ENCODE measurements at regions not wholly inside any gene's neighbourhood (a gene's known extent, or its start where the extent isn't known, plus 50 kb on each side); places are given as distances from the start of the nearest gene placed in this dataset.

DNA sequence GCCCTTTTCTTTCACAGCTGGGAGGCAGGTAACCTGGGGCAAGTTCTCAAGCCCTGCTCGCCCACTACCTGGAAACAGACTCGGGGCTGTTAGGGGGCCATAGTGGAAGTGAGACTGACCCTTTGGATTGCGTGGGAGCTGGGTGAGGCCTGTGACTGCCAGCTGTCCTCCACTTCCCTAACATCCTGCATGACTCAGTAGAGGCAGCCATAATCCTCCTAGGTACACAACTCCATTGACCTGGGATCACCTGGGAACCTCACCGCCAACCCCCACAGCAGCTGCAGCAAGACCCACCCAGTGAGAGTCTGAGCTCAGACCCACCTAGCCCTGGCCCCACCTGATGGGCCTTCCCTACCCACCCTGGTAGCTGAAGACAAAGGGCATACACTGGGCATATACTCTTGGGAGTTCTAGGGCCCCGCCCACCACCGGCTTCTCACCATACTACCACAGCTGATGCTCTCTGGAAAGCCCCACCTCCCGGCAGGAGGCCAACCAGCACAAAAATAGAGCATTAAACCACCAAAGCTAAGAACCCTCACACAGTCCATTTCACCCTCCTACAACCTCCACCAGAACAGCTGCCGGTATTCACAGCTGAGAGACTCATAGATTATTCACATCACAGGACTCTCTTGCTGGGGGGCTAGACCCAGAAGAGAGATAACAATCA, 61.1 kb upstream of the DCTD start:
- no peak overlapping the region for H3K4me3 ChIP-seq
- no peak for ATAC-seq
- H3K4me2 ChIP-seq (ENCODE audit: insufficient read depth, low read length) = no peak overlapping the region
- TF ChIP-seq ZFP36 (IDR thresholded peaks at IDR 0.05; ENCODE audit: low read depth, low read length, partially characterized antibody) (peak; percentile 34), ESRRB (CRISPR knock-in tag; IDR thresholded peaks at IDR 0.05; ENCODE audit: borderline replicate concordance) (no peak)
- whole genome bisulfite sequencing (ENCODE audit: insufficient coverage, low coverage, missing lambda C conversion rate) = 72% methylated on average over 8 of the region's 8 CpGs
- no peak for DNase-seq (ENCODE audit: extremely low read depth in 1 of 4, low spot score in 3 of 4)
- H3K27me3 ChIP-seq (ENCODE audit: control insufficient read depth in 2 of 2, insufficient read depth in 2 of 2, low read length in 2 of 2) = no peaks in the 10 kb centered on the region
- ChIA-PET POLR2A (no interaction called here), CTCF (ENCODE audit: low intra/inter-chr PET ratio) (no interaction called here)
- H2AFZ ChIP-seq (ENCODE audit: low read depth, low read length) = no peak overlapping the region
- peaks cover 0 to 11% of the 10 kb centered on the region in 2 experiments; a peak in 4 of 5 replicates for H3K4me1 ChIP-seq (replicated peaks in 1 of 2; ENCODE audit: control insufficient read depth in 2 of 2, insufficient read depth in 2 of 2, low read length in 2 of 2)
- no peak overlapping the region for H3K9ac ChIP-seq (ENCODE audit: insufficient read depth in 1 of 2, low read depth in 2 of 2, low read length in 2 of 2)
- H3K36me3 ChIP-seq (ENCODE audit: control insufficient read depth, insufficient read depth, low read length) = no peaks in the 10 kb centered on the region
- no peaks in the 10 kb centered on the region for H3K9me1 ChIP-seq (ENCODE audit: control insufficient read depth, insufficient read depth, low read length)
- no peaks in the 10 kb centered on the region for H4K20me1 ChIP-seq (replicated peaks; ENCODE audit: control insufficient read depth, insufficient read depth, low read length)
- in situ Hi-C loops (cut with MboI) = no loop called here
- FAIRE-seq = no peak
- no peaks in the 10 kb centered on the region for H3K9me3 ChIP-seq (replicated peaks; ENCODE audit: control insufficient read depth, insufficient read depth, low read depth, low read length)
- BruUV-seq (replicated peaks) = no TSS peak
- no peaks in the 10 kb centered on the region for H3K79me2 ChIP-seq (ENCODE audit: control insufficient read depth, insufficient read depth, low read length)
- intact Hi-C loops (cut with micrococcal nuclease) = no loop called here
- H3K27ac ChIP-seq (ENCODE audit: extremely low read depth, low read depth, low read length) = no peak overlapping the region

DNA sequence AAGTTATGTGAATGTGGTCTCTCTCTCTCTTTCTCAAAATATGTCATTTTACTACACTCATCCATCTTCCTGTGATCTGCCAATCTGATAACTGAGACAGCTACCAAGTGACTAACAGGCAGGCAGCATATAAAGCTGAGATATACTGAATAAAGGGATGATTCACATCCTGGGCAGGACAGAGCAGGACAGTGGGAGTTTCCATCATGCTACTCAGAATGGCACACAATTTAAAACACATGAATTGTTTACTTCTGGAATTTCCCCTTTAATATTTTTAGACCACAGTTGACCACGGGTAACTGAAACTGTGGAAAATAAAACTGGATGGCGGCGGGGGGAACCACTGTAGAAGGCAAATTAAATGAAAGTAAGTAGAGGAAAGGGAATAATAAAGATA, 58.6 kb upstream of the DCTD start:
- BruUV-seq (replicated peaks) = no TSS peak
- 0 out of 2 replicates have a peak overlapping the region, but pooled peaks have one; percentile 21 for H2AFZ ChIP-seq (ENCODE audit: low read depth, low read length)
- H3K27ac ChIP-seq (ENCODE audit: extremely low read depth, low read depth, low read length) = peak overlapping the region; percentile 62; the same call in 1 of the 3 replicates
- no peak overlapping the region for H3K4me3 ChIP-seq
- no peaks in the 10 kb centered on the region for H3K9me1 ChIP-seq (ENCODE audit: control insufficient read depth, insufficient read depth, low read length)
- H3K27me3 ChIP-seq (ENCODE audit: control insufficient read depth in 2 of 2, insufficient read depth in 2 of 2, low read length in 2 of 2) = no peaks in the 10 kb centered on the region
- peak; percentile 87 for ATAC-seq
- FAIRE-seq = peak; percentile 75
- 23% methylated on average over 3 of the region's 3 CpGs for WGBS (ENCODE audit: insufficient coverage, low coverage, missing lambda C conversion rate)
- ChIA-PET POLR2A (no interaction called here), CTCF (ENCODE audit: low intra/inter-chr PET ratio) (no interaction called here)
- DNase-seq (ENCODE audit: extremely low read depth in 1 of 4, low spot score in 3 of 4) = peak; percentile 10 to 75 (median 33)
- H3K4me1 ChIP-seq (replicated peaks in 1 of 2; ENCODE audit: control insufficient read depth in 2 of 2, insufficient read depth in 2 of 2, low read length in 2 of 2) = peaks cover 0 to 11% of the 10 kb centered on the region in 2 experiments; a peak in 4 of 5 replicates
- in situ Hi-C loops (cut with MboI) = no loop called here
- no peak overlapping the region for H3K4me2 ChIP-seq (ENCODE audit: insufficient read depth, low read length)
- no peaks in the 10 kb centered on the region for H3K9me3 ChIP-seq (replicated peaks; ENCODE audit: control insufficient read depth, insufficient read depth, low read depth, low read length)
- intact Hi-C loops (cut with micrococcal nuclease) = no loop called here
- H3K36me3 ChIP-seq (ENCODE audit: control insufficient read depth, insufficient read depth, low read length) = no peaks in the 10 kb centered on the region
- no peak overlapping the region; a peak in 1 of 4 replicates for H3K9ac ChIP-seq (ENCODE audit: insufficient read depth in 1 of 2, low read depth in 2 of 2, low read length in 2 of 2)
- no peaks in the 10 kb centered on the region for H3K79me2 ChIP-seq (ENCODE audit: control insufficient read depth, insufficient read depth, low read length)
- H4K20me1 ChIP-seq (replicated peaks; ENCODE audit: control insufficient read depth, insufficient read depth, low read length) = no peaks in the 10 kb centered on the region
- TF ChIP-seq FOXA3 (CRISPR knock-in tag; conservative IDR thresholded peaks at IDR 0.05 in 1 of 2, IDR thresholded peaks at IDR 0.05 in 1 of 2) = no peak
- peak; percentile 80 for TF ChIP-seq PBX2 (CRISPR knock-in tag; IDR thresholded peaks at IDR 0.05; ENCODE audit: low read depth)
- peak; percentile 93 for TF ChIP-seq PBX2 (tag; conservative IDR thresholded peaks at IDR 0.05; ENCODE audit: low read depth)
- no peak for TF ChIP-seq ZNF695 (CRISPR knock-in tag; IDR thresholded peaks at IDR 0.05)
- TF ChIP-seq CREB1 (IDR thresholded peaks at IDR 0.05) = no peak
- no peak for TF ChIP-seq CREB1 (CRISPR knock-in tag; IDR thresholded peaks at IDR 0.05)
- no peak for TF ChIP-seq ZNF263 (CRISPR knock-in tag; IDR thresholded peaks at IDR 0.05; ENCODE audit: borderline replicate concordance)
- TF ChIP-seq HOXB6 (CRISPR knock-in tag; IDR thresholded peaks at IDR 0.05; ENCODE audit: borderline replicate concordance) = no peak
- no peak for TF ChIP-seq POLR2H (tag; IDR thresholded peaks at IDR 0.05; ENCODE audit: low read depth)
- TF ChIP-seq ETV1 (tag; conservative IDR thresholded peaks at IDR 0.05; ENCODE audit: low read depth) = peak; percentile 21; the same call in 1 of the 2 replicates
- no peak for TF ChIP-seq U2AF1 (optimal IDR thresholded peaks at IDR 0.05; ENCODE audit: low read depth, low read length)
- TF ChIP-seq SOX6 (IDR thresholded peaks at IDR 0.05) = peak; percentile 79
- no peak for TF ChIP-seq ZNF830 (CRISPR knock-in tag; IDR thresholded peaks at IDR 0.05)

All from K562 (cell line).